RWPE1 (cell line): ENCODE measurements at regions not wholly inside any gene's neighbourhood (a gene's known extent, or its start where the extent isn't known, plus 50 kb on each side); places are given as distances from the start of the nearest gene placed in this dataset.
"Not testable (repeated sequence)": the region's sequence is repeated elsewhere in the genome, so short reads cannot be mapped to it uniquely, and the experiment has no call there.

Experiments used
- CTCF ChIA-PET: fragments of 350-600 bp; sonication (Branson Sonifier 250); formaldehyde crosslinking; extraction: SDS; loops from one replicate; lab custom pipeline; 2021; lab: Yijun Ruan, JAX
- POLR2A ChIA-PET: fragments of 400-600 bp; formaldehyde crosslinking; extraction: SDS; loops from one replicate; lab custom pipeline; 2020; ENCODE audit warnings: antibody characterized with exemption; ENCODE audit not compliant: low non-redundant PET; lab: Yijun Ruan, JAX
- DNase-seq: peaks from one replicate; pipeline ENCODE4 v3.0.0; 2012; ENCODE audit warnings: low spot score
- H3K27ac ChIP-seq: fragments of 450-650 bp; 2 replicates; pipeline ENCODE4 v1.5.1; 2017
- TF ChIP-seq, protein P1 (sequence below): fragments of 450-650 bp; conservative IDR thresholded peaks from 2 replicates; pipeline ENCODE4 v1.5.1; 2017; ENCODE audit warnings: low read depth, mild to moderate bottlenecking

DNA sequence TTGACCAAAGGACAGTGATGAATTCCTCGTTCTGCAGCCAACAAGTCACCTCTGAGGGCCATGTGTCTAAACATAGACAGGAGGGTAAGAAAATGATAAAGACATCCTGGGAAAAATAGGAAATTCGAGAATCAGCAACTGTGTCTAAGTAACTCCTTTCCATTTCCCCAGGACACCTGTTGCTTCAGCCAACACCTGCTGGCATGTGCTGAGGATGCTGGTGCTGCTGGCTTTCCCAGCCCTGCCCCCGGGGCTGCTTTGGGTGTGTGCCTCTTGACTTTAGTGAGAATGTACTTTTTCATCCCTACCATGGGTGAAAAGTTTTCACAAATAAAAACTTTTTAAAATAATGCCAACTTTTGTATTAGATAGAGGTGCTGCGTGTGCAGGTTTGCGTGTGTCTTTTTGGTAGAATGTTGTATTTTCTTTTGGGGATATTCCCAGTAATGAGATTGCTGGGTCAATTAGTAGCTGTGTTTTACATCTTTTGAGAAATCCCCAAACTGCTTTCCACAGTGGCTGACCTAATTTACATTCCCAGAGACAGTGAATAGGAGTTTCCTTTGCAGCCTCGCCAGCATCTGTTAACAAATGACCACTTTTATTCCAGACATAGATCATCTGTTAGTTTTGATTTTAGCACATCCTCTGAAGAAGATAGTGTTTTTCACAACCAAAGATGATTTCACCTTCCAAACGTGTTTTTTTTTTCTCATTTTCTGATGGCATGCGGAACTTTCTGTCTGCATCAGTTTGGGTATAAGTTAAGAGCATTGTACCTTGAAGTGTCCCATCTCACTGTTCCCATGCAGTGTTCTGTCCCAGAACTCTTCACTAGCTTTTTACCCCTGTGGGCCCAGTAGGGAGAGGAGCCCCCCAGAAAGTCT is 104.2 kb upstream of the ACBD5 start:
- TF ChIP-seq, protein P1, sequence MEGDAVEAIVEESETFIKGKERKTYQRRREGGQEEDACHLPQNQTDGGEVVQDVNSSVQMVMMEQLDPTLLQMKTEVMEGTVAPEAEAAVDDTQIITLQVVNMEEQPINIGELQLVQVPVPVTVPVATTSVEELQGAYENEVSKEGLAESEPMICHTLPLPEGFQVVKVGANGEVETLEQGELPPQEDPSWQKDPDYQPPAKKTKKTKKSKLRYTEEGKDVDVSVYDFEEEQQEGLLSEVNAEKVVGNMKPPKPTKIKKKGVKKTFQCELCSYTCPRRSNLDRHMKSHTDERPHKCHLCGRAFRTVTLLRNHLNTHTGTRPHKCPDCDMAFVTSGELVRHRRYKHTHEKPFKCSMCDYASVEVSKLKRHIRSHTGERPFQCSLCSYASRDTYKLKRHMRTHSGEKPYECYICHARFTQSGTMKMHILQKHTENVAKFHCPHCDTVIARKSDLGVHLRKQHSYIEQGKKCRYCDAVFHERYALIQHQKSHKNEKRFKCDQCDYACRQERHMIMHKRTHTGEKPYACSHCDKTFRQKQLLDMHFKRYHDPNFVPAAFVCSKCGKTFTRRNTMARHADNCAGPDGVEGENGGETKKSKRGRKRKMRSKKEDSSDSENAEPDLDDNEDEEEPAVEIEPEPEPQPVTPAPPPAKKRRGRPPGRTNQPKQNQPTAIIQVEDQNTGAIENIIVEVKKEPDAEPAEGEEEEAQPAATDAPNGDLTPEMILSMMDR, result no peak
- no peak overlapping the region for H3K27ac ChIP-seq
- ChIA-PET POLR2A (no interaction called here), CTCF (interaction anchor here (0.6 kb wide), 1 partner anchor 69 kb away, joined by 3 read pairs; no protein-coding TSS in a partner anchor)
- DNase-seq, result no peak

DNA sequence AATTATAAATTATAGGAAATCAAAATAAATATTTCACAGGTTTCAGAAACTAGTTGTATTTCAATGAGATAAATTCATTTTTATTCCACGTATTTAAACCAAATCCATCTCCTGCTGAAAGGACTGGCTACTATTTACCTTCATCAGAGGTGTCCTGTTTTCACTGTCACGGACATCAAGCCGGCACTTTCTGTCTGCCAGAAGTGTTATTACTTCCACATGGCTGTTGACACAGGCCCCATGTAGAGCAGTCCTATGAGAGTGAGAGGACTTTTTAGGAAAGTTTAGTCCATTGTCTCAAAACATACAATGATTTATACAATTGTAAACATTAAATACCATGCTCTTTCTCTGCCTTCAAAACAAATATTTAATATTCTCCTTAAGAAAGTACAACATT is 100.4 kb upstream of the ACBD5 start:
- TF ChIP-seq, protein P1, result no peak
- CTCF ChIA-PET, result interaction anchor here (0.7 to 1.0 kb wide), 2 partner anchors 26 to 910 kb away, joined by 3 to 5 read pairs; no protein-coding TSS in a partner anchor
- no peak overlapping the region for H3K27ac ChIP-seq
- no peak for DNase-seq
- POLR2A ChIA-PET, result no interaction called here

DNA sequence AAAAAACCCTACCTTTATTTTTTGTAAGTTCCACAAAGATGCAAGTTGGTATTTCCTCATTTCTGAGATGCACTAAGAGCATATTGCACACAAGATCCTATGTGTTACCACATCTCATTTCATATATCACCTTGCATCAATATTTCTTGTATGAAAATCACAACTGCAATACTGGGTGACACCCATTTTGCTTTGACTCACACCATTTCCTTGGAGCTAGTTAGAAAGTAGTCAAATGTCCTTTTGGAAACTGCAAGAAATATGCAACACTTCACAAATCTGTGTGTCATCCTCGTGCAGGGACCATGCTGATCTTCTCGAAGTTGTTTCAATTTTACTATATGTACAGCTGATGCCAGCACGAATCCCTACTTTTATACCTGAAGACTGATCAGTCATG is 94.6 kb upstream of the ACBD5 start:
- POLR2A ChIA-PET, DNase-seq, CTCF ChIA-PET, H3K27ac ChIP-seq: not testable (repeated sequence)

DNA sequence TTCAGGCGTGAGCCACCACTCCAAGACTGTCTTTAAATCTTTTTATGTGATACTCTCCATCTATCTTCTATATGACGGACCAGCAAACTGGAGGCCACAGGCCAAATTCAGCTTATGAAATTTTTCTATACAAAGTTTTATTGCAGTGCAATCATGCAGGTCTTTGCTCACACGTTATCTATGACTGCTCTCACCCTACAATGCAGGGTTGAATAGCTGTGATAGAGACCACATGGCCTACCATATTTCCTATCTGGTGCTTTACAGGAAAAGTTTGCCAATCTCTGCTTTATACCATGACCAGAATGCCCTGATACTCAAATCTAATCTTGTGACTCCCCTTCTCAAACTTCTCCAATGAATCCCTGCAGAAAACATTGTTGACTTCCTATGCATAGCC is 89.5 kb upstream of the ACBD5 start:
- no peak for DNase-seq
- ChIA-PET POLR2A (no interaction called here), CTCF (interaction anchor here (0.7 kb wide), 1 partner anchor 63 kb away, joined by 6 read pairs; no protein-coding TSS in a partner anchor)
- no peak overlapping the region for H3K27ac ChIP-seq
- TF ChIP-seq, protein P1, result no peak

DNA sequence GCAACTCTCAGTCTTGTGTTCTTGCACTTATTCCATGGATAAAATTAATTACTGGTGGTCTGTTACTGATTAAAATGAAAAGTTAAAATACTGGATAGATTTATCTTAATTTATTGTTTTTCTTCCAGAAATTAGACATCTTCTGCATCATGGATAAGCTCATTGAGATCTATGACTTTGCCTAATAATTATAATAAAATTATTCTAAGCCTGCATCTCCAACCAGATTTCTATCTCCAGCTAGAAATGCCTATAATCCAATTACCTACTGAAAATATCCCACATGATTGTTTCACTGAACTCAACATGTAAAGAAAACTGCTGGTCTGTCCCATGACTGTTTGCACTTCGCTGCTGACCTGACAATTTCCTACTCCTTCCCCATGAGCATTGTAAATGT is 88.3 kb upstream of the ACBD5 start:
- POLR2A ChIA-PET, result no interaction called here
- CTCF ChIA-PET, result no interaction called here
- TF ChIP-seq, protein P1, result no peak
- no peak for DNase-seq
- H3K27ac ChIP-seq, result no peak overlapping the region

DNA sequence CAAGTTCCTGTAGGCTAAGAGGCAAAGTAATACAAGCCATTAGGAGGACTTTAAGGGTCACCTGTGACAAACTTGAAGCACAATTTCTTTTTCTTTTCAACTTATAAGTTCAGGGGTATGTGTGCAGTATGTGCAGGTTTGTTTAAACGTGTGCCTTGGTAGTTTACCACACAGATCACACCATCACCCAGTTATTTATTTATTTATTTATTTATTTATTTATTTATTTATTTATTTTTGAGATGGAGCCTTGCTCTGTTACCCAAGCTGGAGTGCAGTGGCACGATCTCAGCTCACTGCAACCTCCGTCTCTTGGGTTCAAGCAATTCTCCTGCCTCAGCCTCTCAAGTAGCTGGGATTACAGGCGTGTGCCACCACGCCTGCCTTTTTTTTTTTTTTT is 86.2 kb upstream of the ACBD5 start:
- CTCF ChIA-PET, DNase-seq, H3K27ac ChIP-seq, POLR2A ChIA-PET: not testable (repeated sequence)

DNA sequence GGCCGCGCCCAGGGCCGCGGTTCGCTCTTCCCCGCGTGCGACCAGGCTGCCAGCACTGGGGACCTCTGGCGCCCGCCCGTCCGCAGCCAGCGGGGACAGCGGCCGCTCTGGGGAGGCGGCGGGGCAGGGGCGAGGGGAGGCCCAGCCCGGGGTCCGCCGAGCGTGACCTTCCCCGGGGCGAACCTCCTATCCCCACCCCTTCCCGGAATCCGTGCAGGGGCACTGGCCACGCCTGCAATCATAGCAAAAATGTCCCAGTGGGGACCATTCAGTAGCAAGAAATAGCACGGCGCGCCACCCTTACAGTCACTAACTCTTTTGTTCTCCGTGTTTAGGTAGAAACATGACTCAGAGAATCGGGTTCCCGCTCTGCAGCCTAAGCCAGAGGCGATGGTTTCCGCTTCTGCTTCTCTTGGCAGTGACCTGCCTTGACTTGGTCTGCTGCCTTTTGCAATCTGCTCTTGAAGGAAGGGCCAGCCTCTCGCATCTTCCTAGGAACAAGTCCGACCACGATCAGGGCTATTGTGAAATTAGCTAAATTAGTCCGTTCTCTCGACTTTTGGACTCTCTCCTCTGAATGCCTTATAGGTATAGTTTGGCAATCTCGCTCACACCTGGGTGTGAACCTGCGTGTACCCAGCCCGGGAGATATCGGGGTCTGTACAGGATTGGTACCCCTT is 79.3 kb upstream of the ACBD5 start:
- TF ChIP-seq, protein P1, result no peak
- peak; percentile 82 for DNase-seq
- ChIA-PET POLR2A (no interaction called here), CTCF (interaction anchor here (0.6 kb wide), 1 partner anchor 126 kb away, joined by 3 read pairs; no protein-coding TSS in a partner anchor)
- peak overlapping the region; percentile 96 for H3K27ac ChIP-seq

DNA sequence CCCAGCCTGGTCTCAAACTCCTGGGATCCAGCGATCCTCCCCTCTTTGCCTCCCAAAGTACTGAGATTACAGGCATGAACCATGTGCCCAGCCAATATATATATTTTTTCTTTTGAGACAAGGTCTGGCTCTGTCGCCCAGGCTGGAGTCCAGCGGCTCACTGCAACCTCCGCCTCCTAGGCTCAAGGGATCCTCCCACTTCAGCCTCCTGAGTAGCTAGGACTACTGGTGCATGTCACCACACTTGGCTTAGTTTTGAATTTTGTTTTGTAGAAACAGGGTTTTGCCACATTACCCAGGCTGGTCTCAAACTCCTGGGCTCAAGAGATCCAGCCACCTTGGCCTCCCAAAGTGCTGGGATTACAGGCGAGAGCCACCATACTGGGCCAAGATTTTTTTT is 78.5 kb upstream of the ACBD5 start:
- CTCF ChIA-PET, DNase-seq, POLR2A ChIA-PET: not testable (repeated sequence)
- peak overlapping the region; percentile 96 for H3K27ac ChIP-seq

DNA sequence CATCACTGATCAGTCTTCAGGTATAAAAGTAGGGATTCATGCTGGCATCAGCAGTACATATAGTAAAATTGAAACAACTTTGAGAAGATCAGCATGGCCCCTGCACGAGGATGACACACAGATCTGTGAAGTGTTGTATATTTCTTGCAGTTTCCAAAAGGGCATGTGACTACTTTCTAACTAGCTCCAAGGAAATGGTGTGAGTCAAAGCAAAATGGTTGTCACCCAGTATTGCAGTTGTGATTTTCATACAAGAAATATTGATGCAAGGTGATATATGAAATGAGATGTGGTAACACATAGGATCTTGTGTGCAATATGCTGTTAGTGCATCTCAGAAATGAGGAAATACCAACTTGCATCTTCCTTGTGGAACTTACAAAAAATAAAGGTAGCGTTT is 74.5 kb upstream of the ACBD5 start:
- H3K27ac ChIP-seq, DNase-seq, POLR2A ChIA-PET: not testable (repeated sequence)
- CTCF ChIA-PET, result interaction anchor here (0.6 kb wide), 1 partner anchor 26 kb away, joined by 3 read pairs; no protein-coding TSS in a partner anchor

DNA sequence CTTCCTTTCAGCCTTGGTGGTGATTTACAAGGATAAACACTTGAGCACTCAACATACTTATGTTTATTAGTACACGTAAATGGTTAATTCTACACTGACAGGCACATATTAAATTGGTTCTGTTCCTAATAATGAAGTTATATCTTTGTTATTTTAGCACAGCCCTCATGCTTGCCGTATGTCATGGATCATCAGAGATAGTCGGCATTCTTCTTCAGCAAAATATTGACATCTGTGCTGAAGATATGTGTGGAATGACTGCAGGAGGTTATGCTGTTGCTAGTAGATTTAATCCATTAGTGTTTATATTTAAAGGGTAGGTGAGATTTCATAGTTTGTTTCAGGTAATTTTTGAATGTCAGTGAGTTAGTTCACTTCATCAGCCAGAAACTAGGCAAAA is 73.0 kb upstream of the ACBD5 start:
- DNase-seq, POLR2A ChIA-PET, CTCF ChIA-PET, H3K27ac ChIP-seq: not testable (repeated sequence)
